Nephron (organoid): ENCODE measurements at regions not wholly inside any gene's neighbourhood (a gene's known extent, or its start where the extent isn't known, plus 50 kb on each side); places are given as distances from the start of the nearest gene placed in this dataset.

Source experiments
- H3K27ac Mint-ChIP-seq, 3 experiments: 2 replicates each; pipeline ENCODE4 v1.8.0; 2020; ENCODE audit warnings: mixed read lengths in 3 of 3, mild to moderate bottlenecking in 2 of 3, moderate library complexity in 1 of 3
- H3K27me3 Mint-ChIP-seq: 2 replicates; pipeline ENCODE4 v1.8.0; 2021; ENCODE audit warnings: low read depth, mild to moderate bottlenecking, moderate library complexity, mixed read lengths
- H3K36me3 Mint-ChIP-seq: 2 replicates; pipeline ENCODE4 v1.8.0; 2020; ENCODE audit warnings: low read depth, mixed read lengths
- H3K4me1 Mint-ChIP-seq: 2 replicates; pipeline ENCODE4 v1.8.0; 2020; ENCODE audit warnings: mixed read lengths
- H3K4me3 Mint-ChIP-seq, 3 experiments: 2 replicates each; pipeline ENCODE4 v1.8.0; 2020; ENCODE audit warnings: mild to moderate bottlenecking in 3 of 3, mixed read lengths in 3 of 3, moderate library complexity in 2 of 3
- H3K9me3 Mint-ChIP-seq: 2 replicates; pipeline ENCODE4 v1.8.0; 2020; ENCODE audit warnings: mixed read lengths
- CTCF ChIP-seq, 3 experiments: fragments of 200-600 bp; sonication (generic); IDR thresholded peaks; one replicate each; pipeline ENCODE4 v1.5.0; 2021; ENCODE audit warnings: antibody characterized with exemption in 3 of 3; ENCODE audit not compliant: unreplicated experiment in 3 of 3

GRCh38 chr17:63109661-63110060, 143.6 kb downstream of the TANC2 start:
- Mint-ChIP-seq H3K4me1 (peaks cover 6% of the 10 kb centered on the region), H3K27ac (peak overlapping the region in 2 of 3 experiments; percentile 63 to 84), H3K27me3 (no peaks in the 10 kb centered on the region), H3K36me3 (no peaks in the 10 kb centered on the region), H3K4me3 (no peak overlapping the region), H3K9me3 (no peaks in the 10 kb centered on the region)
- no peak for TF ChIP-seq CTCF (IDR thresholded peaks at IDR 0.05; ENCODE audit: unreplicated experiment in 3 of 3)

GRCh38 chr17:63113167-63113566, 147.1 kb downstream of the TANC2 start:
- no peak overlapping the region for H3K27ac Mint-ChIP-seq
- H3K27me3 Mint-ChIP-seq: no peaks in the 10 kb centered on the region
- peaks cover 15% of the 10 kb centered on the region for H3K4me1 Mint-ChIP-seq
- peak in 1 of 3 experiments; percentile 35 for TF ChIP-seq CTCF (IDR thresholded peaks at IDR 0.05; ENCODE audit: unreplicated experiment in 3 of 3)
- no peaks in the 10 kb centered on the region for H3K36me3 Mint-ChIP-seq
- H3K9me3 Mint-ChIP-seq: no peaks in the 10 kb centered on the region
- no peak overlapping the region for H3K4me3 Mint-ChIP-seq

GRCh38 chr17:63116228-63116627, 150.2 kb downstream of the TANC2 start:
- no peaks in the 10 kb centered on the region for H3K36me3 Mint-ChIP-seq
- H3K27me3 Mint-ChIP-seq: no peaks in the 10 kb centered on the region
- peaks cover 8% of the 10 kb centered on the region for H3K4me1 Mint-ChIP-seq
- TF ChIP-seq CTCF (IDR thresholded peaks at IDR 0.05; ENCODE audit: unreplicated experiment in 3 of 3): no peak
- peak overlapping the region in 1 of 3 experiments; percentile 63 for H3K27ac Mint-ChIP-seq
- no peaks in the 10 kb centered on the region for H3K9me3 Mint-ChIP-seq
- H3K4me3 Mint-ChIP-seq: no peak overlapping the region

- peaks cover 8% of the 10 kb centered on the region for H3K4me1 Mint-ChIP-seq
- no peaks in the 10 kb centered on the region for H3K9me3 Mint-ChIP-seq
- no peak for TF ChIP-seq CTCF (IDR thresholded peaks at IDR 0.05; ENCODE audit: unreplicated experiment in 3 of 3)
- H3K27me3 Mint-ChIP-seq: no peaks in the 10 kb centered on the region
- H3K4me3 Mint-ChIP-seq: peak overlapping the region in 1 of 3 experiments; percentile 60
- H3K36me3 Mint-ChIP-seq: no peaks in the 10 kb centered on the region
- peak overlapping the region; percentile 25 to 95 (median 84) for H3K27ac Mint-ChIP-seq
These were observed 151.2 kb downstream of the TANC2 start for GRCh38 chr17:63116967-63117830.

GRCh38 chr17:63120406-63120805, 154.4 kb downstream of the TANC2 start:
- no peak for TF ChIP-seq CTCF (IDR thresholded peaks at IDR 0.05; ENCODE audit: unreplicated experiment in 3 of 3)
- H3K27me3 Mint-ChIP-seq: no peaks in the 10 kb centered on the region
- peaks cover 15% of the 10 kb centered on the region for H3K4me1 Mint-ChIP-seq
- no peaks in the 10 kb centered on the region for H3K9me3 Mint-ChIP-seq
- H3K27ac Mint-ChIP-seq: no peak overlapping the region
- H3K36me3 Mint-ChIP-seq: no peaks in the 10 kb centered on the region
- no peak overlapping the region for H3K4me3 Mint-ChIP-seq

GRCh38 chr17:63124536-63124935, 158.5 kb downstream of the TANC2 start:
- Mint-ChIP-seq H3K9me3 (no peaks in the 10 kb centered on the region), H3K4me1 (peaks cover 9% of the 10 kb centered on the region), H3K36me3 (no peaks in the 10 kb centered on the region), H3K4me3 (no peak overlapping the region), H3K27ac (no peak overlapping the region), H3K27me3 (no peaks in the 10 kb centered on the region)
- TF ChIP-seq CTCF (IDR thresholded peaks at IDR 0.05; ENCODE audit: unreplicated experiment in 3 of 3): no peak
